Transverse colon (tissue), 4 donors: ENCODE measurements at regions not wholly inside any gene's neighbourhood (a gene's known extent, or its start where the extent isn't known, plus 50 kb on each side); places are given as distances from the start of the nearest gene placed in this dataset.

Experiments
- DNase-seq: peaks from one replicate; pipeline ENCODE4 v3.0.0-alpha.2; 2019
- H3K27ac ChIP-seq, 4 donors: fragments of 200-600 bp; sonication (generic); 2 replicates each; pipeline ENCODE4 v1.5.1; 2016 to 2018; ENCODE audit warnings: inconsistent platforms in 4 of 4
- H3K27me3 ChIP-seq: fragments of 200-600 bp; sonication (generic); 2 replicates; pipeline ENCODE4 v1.5.1; 2017; ENCODE audit warnings: inconsistent platforms
- H3K36me3 ChIP-seq, 4 donors: fragments of 200-600 bp; sonication (generic); 2 replicates each; pipeline ENCODE4 v1.5.1; 2017 to 2019; ENCODE audit warnings: inconsistent platforms in 4 of 4
- H3K4me1 ChIP-seq, 4 donors: fragments of 200-600 bp; sonication (generic); 2 replicates each; pipeline ENCODE4 v1.5.1; 2017 to 2020; ENCODE audit warnings: inconsistent platforms in 4 of 4
- H3K4me3 ChIP-seq, 4 donors: fragments of 200-600 bp; sonication (generic); 1 replicate in 1 of 4; 2 replicates in 3 of 4; pipeline versions ENCODE4 v1.5.1 to v1.6.1; 2017 to 2019; ENCODE audit warnings: inconsistent platforms in 4 of 4
- H3K9me3 ChIP-seq, 2 donors: fragments of 200-600 bp; sonication (generic); 2 replicates each; pipeline ENCODE4 v1.5.1; 2017 to 2019; ENCODE audit warnings: inconsistent platforms in 2 of 2
- EP300 ChIP-seq: sonication (generic); formaldehyde crosslinking; IDR thresholded peaks from one replicate; pipeline ENCODE4 v1.6.1; 2017; ENCODE audit warnings: antibody characterized with exemption, low read depth
- POLR2A ChIP-seq: fragments of 450-650 bp; IDR thresholded peaks from one replicate; pipeline ENCODE4 v1.6.1; 2016; ENCODE audit warnings: antibody characterized with exemption, mild to moderate bottlenecking, moderate library complexity
- POLR2AphosphoS5 ChIP-seq, 3 donors: sonication (generic); formaldehyde crosslinking; IDR thresholded peaks; one replicate each; pipeline ENCODE4 v1.6.1; 2016; ENCODE audit warnings: antibody characterized with exemption in 3 of 3
- WGBS, 2 donors: methylation state at CpG; one replicate each; pipeline ENCODE4 v1.1.5; 2018; ENCODE audit warnings: low coverage in 1 of 2; 5-methylcytosine and 5-hydroxymethylcytosine counted together
- in situ Hi-C, 4 donors: fragments of 200-750 bp; cut with MboI; loops; one replicate each; pipeline versions ENCODE4 v1.15.0 to v1.15.1; 2017; ENCODE audit warnings: low sequenced_read_pairs in 3 of 4, low pct_ligation_motif_present in 1 of 4, low pct_unique_long_range_greater_than_20kb in 1 of 4
- intact Hi-C: fragments of 100-400 bp; cut with DNase I; formaldehyde crosslinking; loops from one replicate; pipeline ENCODE4 v1.15.1; 2023; ENCODE audit warnings: low total_unique reads
- TF ChIP-seq, protein P1 (sequence below), 5 experiments: fragments of 200-600 bp in 3 of 5; fragments of 450-650 bp in 2 of 5; sonication (generic) in 3 of 5; IDR thresholded peaks; 1 replicate in 2 of 5; 2 replicates in 3 of 5; pipeline ENCODE4 v1.5.1; 2016 to 2017; ENCODE audit warnings: antibody characterized with exemption in 5 of 5, inconsistent platforms in 3 of 5, mild to moderate bottlenecking in 2 of 5, moderate library complexity in 1 of 5

- no peak for DNase-seq
- TF ChIP-seq, protein P1, sequence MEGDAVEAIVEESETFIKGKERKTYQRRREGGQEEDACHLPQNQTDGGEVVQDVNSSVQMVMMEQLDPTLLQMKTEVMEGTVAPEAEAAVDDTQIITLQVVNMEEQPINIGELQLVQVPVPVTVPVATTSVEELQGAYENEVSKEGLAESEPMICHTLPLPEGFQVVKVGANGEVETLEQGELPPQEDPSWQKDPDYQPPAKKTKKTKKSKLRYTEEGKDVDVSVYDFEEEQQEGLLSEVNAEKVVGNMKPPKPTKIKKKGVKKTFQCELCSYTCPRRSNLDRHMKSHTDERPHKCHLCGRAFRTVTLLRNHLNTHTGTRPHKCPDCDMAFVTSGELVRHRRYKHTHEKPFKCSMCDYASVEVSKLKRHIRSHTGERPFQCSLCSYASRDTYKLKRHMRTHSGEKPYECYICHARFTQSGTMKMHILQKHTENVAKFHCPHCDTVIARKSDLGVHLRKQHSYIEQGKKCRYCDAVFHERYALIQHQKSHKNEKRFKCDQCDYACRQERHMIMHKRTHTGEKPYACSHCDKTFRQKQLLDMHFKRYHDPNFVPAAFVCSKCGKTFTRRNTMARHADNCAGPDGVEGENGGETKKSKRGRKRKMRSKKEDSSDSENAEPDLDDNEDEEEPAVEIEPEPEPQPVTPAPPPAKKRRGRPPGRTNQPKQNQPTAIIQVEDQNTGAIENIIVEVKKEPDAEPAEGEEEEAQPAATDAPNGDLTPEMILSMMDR (IDR thresholded peaks at IDR 0.05), result no peak
- TF ChIP-seq POLR2AphosphoS5 (IDR thresholded peaks at IDR 0.05), result no peak
- no peak for TF ChIP-seq EP300
- no peak for TF ChIP-seq POLR2A
- no peaks in the 10 kb centered on the region for H3K36me3 ChIP-seq
- in situ Hi-C loops (loop anchor here in 1 of 4 donors (25.0 kb wide), 1 partner anchor 217 kb away; no protein-coding TSS in a partner anchor), intact Hi-C loops (no loop called here)
- no peaks in the 10 kb centered on the region for H3K27me3 ChIP-seq
- no peak overlapping the region for H3K27ac ChIP-seq
- no peak overlapping the region for H3K4me3 ChIP-seq
- peaks cover under 1 to 22% (median 7%) of the 10 kb centered on the region in 4 donors for H3K4me1 ChIP-seq
- H3K9me3 ChIP-seq, result peaks cover 0 to 5% of the 10 kb centered on the region in 2 donors
Observed at GRCh38 chr5:116354699-116355098, 219.9 kb downstream of the SEMA6A start.

- Histone ChIP-seq H3K4me3 (no peak overlapping the region), H3K36me3 (no peaks in the 10 kb centered on the region), H3K27me3 (no peaks in the 10 kb centered on the region), H3K9me3 (peaks cover 10 to 11% of the 10 kb centered on the region in 2 donors), H3K27ac (no peak overlapping the region), H3K4me1 (no peaks in the 10 kb centered on the region)
- in situ Hi-C loops, result no loop called here
- 94 to 100% methylated on average over 1 of the region's 1 CpG for WGBS, 2 donors
- DNase-seq, result no peak
- intact Hi-C loops, result no loop called here
- TF ChIP-seq EP300, result no peak
- TF ChIP-seq POLR2A, result no peak
- TF ChIP-seq, protein P1 (IDR thresholded peaks at IDR 0.05), result no peak
- TF ChIP-seq POLR2AphosphoS5 (IDR thresholded peaks at IDR 0.05), result no peak
Observed at GRCh38 chr5:116347657-116348056, 227.0 kb downstream of the SEMA6A start.

GRCh38 chr5:116343961-116344360 lies 230.7 kb downstream of the SEMA6A start:
- in situ Hi-C loops, result no loop called here
- 55 to 83% methylated on average over 1 to 4 of the region's 4 CpGs for WGBS, 2 donors

More at GRCh38 chr5:116343961-116344360, 230.7 kb downstream of the SEMA6A start:
- Histone ChIP-seq H3K27me3 (no peaks in the 10 kb centered on the region), H3K27ac (no peak overlapping the region), H3K4me3 (no peak overlapping the region), H3K4me1 (no peaks in the 10 kb centered on the region), H3K36me3 (no peaks in the 10 kb centered on the region), H3K9me3 (peaks cover 11 to 16% of the 10 kb centered on the region in 2 donors)
- DNase-seq, result no peak
- no peak for TF ChIP-seq POLR2AphosphoS5 (IDR thresholded peaks at IDR 0.05)
- TF ChIP-seq POLR2A, result no peak
- no peak for TF ChIP-seq EP300
- TF ChIP-seq, protein P1 (IDR thresholded peaks at IDR 0.05), result no peak
- intact Hi-C loops, result no loop called here
